GM12878 (cell line): ENCODE measurements at regions not wholly inside any gene's neighbourhood (a gene's known extent, or its start where the extent isn't known, plus 50 kb on each side); places are given as distances from the start of the nearest gene placed in this dataset.

Experiments
- ATAC-seq: fragments of 200-7000 bp; cut with Tn5 transposase; 3 replicates; pipeline ENCODE4 v1.9.1; 2020; ENCODE audit warnings: mild to moderate bottlenecking, moderate library complexity
- BruUV-seq: library from RNA; stranded (reverse); fragments of 400-500 nt; replicated peaks from 2 replicates; lab custom pipeline; 2021; lab: Mats Ljungman, UMichigan
- CTCF ChIA-PET: fragments of 300-600 bp; sonication (Branson Sonifier 250); formaldehyde crosslinking; extraction: SDS; loops from one replicate; lab custom pipeline; 2021; ENCODE audit warnings: inconsistent platforms; lab: Yijun Ruan, JAX
- POLR2A ChIA-PET: fragments of 350-600 bp; formaldehyde crosslinking; extraction: SDS; loops from one replicate; lab custom pipeline; 2021; ENCODE audit warnings: inconsistent platforms; lab: Charles Lee
- RAD21 ChIA-PET: fragments of 300-600 bp; sonication (Branson Sonifier 250); formaldehyde crosslinking; loops from one replicate; lab custom pipeline; 2023; ENCODE audit warnings: antibody characterized with exemption; ENCODE audit not compliant: unreplicated experiment; lab: Charles Lee
- SMC1A ChIA-PET: fragments of 300-600 bp; sonication (Branson Sonifier 250); formaldehyde crosslinking; loops from one replicate; lab custom pipeline; 2023; ENCODE audit not compliant: unreplicated experiment, uncharacterized antibody; lab: Charles Lee
- DNase-seq: peaks from one replicate; pipeline ENCODE4 v3.0.0-alpha.2; 2011; ENCODE audit warnings: low read depth, low spot score
- FAIRE-seq: peaks from 3 replicates; lab custom pipeline; 2011; peaks lifted over from hg19 to GRCh38; lab: Jason Lieb, UNC
- H2AFZ ChIP-seq: 2 replicates; pipeline ENCODE4 v1.6.0; 2011; ENCODE audit warnings: low read depth, low read length, control low read depth; ENCODE audit not compliant: control insufficient read depth
- H3K27ac ChIP-seq: 2 replicates; pipeline ENCODE4 v1.5.1; 2011; ENCODE audit warnings: control low read depth; ENCODE audit not compliant: control insufficient read depth, insufficient read depth
- H3K27me3 ChIP-seq, 2 experiments: replicated peaks in 1 of 2; 2 replicates each; pipeline versions ENCODE4 v1.6.0 to v1.6.1; 2011; ENCODE audit warnings: low read length in 1 of 2; ENCODE audit not compliant: control insufficient read depth in 2 of 2, insufficient read depth in 2 of 2
- H3K36me3 ChIP-seq, 2 experiments: 2 replicates each; pipeline ENCODE4 v1.5.1; 2011; ENCODE audit warnings: low read length in 1 of 2; ENCODE audit not compliant: control insufficient read depth in 2 of 2, insufficient read depth in 2 of 2
- H3K4me1 ChIP-seq: 2 replicates; pipeline ENCODE4 v1.6.1; 2011; ENCODE audit warnings: mild to moderate bottlenecking, low read length, moderate library complexity, mixed read lengths; ENCODE audit not compliant: control insufficient read depth, insufficient read depth
- H3K4me2 ChIP-seq: 2 replicates; pipeline ENCODE4 v1.6.0; 2011; ENCODE audit warnings: control low read depth; ENCODE audit not compliant: control insufficient read depth, insufficient read depth
- H3K4me3 ChIP-seq: fragments of 200-600 bp; sonication (generic); 2 replicates; pipeline ENCODE4 v1.5.1; 2016
- H3K79me2 ChIP-seq: 2 replicates; pipeline ENCODE4 v1.6.0; 2011; ENCODE audit warnings: low read length; ENCODE audit not compliant: control insufficient read depth, insufficient read depth
- H3K9ac ChIP-seq: 2 replicates; pipeline ENCODE4 v1.8.0; 2011; ENCODE audit warnings: low read length, control low read depth, mixed read lengths; ENCODE audit not compliant: control insufficient read depth, insufficient read depth
- H3K9me3 ChIP-seq: replicated peaks from 3 replicates; pipeline ENCODE4 v1.5.1; 2011; ENCODE audit warnings: mild to moderate bottlenecking, low read length; ENCODE audit not compliant: control insufficient read depth, insufficient read depth
- H4K20me1 ChIP-seq: 2 replicates; pipeline ENCODE4 v1.6.0; 2011; ENCODE audit not compliant: control insufficient read depth, insufficient read depth
- RELB ChIP-seq: fragments of 450-650 bp; IDR thresholded peaks from 2 replicates; pipeline ENCODE4 v1.6.1; 2017; ENCODE audit warnings: low read depth, mild to moderate bottlenecking, moderate library complexity
- RFX5 ChIP-seq: IDR thresholded peaks from 2 replicates; pipeline ENCODE4 v1.6.1; 2011; ENCODE audit warnings: low read depth, low read length, improper control_type of control experiment
- SPI1 ChIP-seq: IDR thresholded peaks from 2 replicates; pipeline ENCODE4 v1.6.1; 2011; ENCODE audit warnings: low read depth, mild to moderate bottlenecking, low read length, moderate library complexity, borderline replicate concordance; ENCODE audit not compliant: insufficient read depth
- TAF1 ChIP-seq: IDR thresholded peaks from 2 replicates; pipeline ENCODE4 v1.6.1; 2011; ENCODE audit warnings: mild to moderate bottlenecking, low read depth, low read length, borderline replicate concordance
- WGBS: methylation state at CpG from one replicate; pipeline ENCODE4 v1.1.6; 2016; ENCODE audit warnings: low lambda C conversion rate; ENCODE audit not compliant: insufficient replicate concordance, insufficient coverage; ENCODE audit errors: missing lambda C conversion rate; 5-methylcytosine and 5-hydroxymethylcytosine counted together
- in situ Hi-C: fragments of 300-500 bp; cut with MboI; formaldehyde crosslinking; loops from 9 replicates; pipeline ENCODE4 v1.14.3; 2018; ENCODE audit warnings: mixed read lengths
- intact Hi-C: fragments of 100-400 bp; cut with micrococcal nuclease; formaldehyde crosslinking; loops from one replicate; pipeline ENCODE4 v1.14.2; 2022; ENCODE audit not compliant: unreplicated experiment

GRCh38 chr7:26100406-26101339 is 51.3 kb upstream of the NFE2L3 start:
- RAD21 ChIA-PET = interaction anchor here (0.9 to 2.4 kb wide), 10 partner anchors 8 to 298 kb away, joined by 3 to 8 read pairs (median 5); partner anchors contain the start of gene NFE2L3
- Histone ChIP-seq H3K36me3 (no peaks in the 10 kb centered on the region), H3K4me2 (peak overlapping the region; percentile 84; the same call in 1 of the 2 replicates), H3K9ac (peak overlapping the region; percentile 55), H3K9me3 (no peaks in the 10 kb centered on the region), H3K79me2 (peaks cover 5% of the 10 kb centered on the region), H3K27me3 (no peaks in the 10 kb centered on the region), H3K27ac (peak overlapping the region; percentile 63), H4K20me1 (no peaks in the 10 kb centered on the region), H3K4me3 (peak overlapping the region; percentile 58; the same call in 1 of the 2 replicates), H2AFZ (peak overlapping the region; percentile 65), H3K4me1 (peaks cover 15% of the 10 kb centered on the region)
- BruUV-seq = no TSS peak
- CTCF ChIA-PET = interaction anchor here (0.8 to 1.7 kb wide), 7 partner anchors 10 to 264 kb away, joined by 4 to 15 read pairs (median 4); no protein-coding TSS in a partner anchor
- intact Hi-C loops (no loop called here), in situ Hi-C loops (no loop called here)
- peak; percentile 64 for ATAC-seq
- FAIRE-seq = no peak
- SMC1A ChIA-PET = interaction anchor here (0.7 to 1.2 kb wide), 5 partner anchors 10 to 264 kb away, joined by 3 to 4 read pairs (median 4); no protein-coding TSS in a partner anchor
- WGBS = 28% methylated on average over 15 of the region's 17 CpGs
- 0 out of 2 replicates have a peak, but pooled peaks have one; percentile 21 for TF ChIP-seq RELB
- TF ChIP-seq RFX5 = no peak
- no peak for TF ChIP-seq TAF1
- peak; percentile 85 for TF ChIP-seq SPI1
- no peak for DNase-seq
- POLR2A ChIA-PET = interaction anchor here (1.0 to 1.4 kb wide), 5 partner anchors 9 to 67 kb away, joined by 3 to 8 read pairs (median 3); partner anchors contain the start of gene NFE2L3
